ENCODE measurements at regions not wholly inside any gene's neighbourhood (a gene's known extent, or its start where the extent isn't known, plus 50 kb on each side); places are given as distances from the start of the nearest gene placed in this dataset.

GRCh38 chr17:68185820-68186219 is 62.0 kb upstream of the AMZ2 start:
- DNase-seq: no peak

- no peak for DNase-seq
Observed at GRCh38 chr17:68190495-68190894, 57.3 kb upstream of the AMZ2 start.

- no peak for DNase-seq
Observed at GRCh38 chr17:68195667-68196393, 52.0 kb upstream of the AMZ2 start.

DNA sequence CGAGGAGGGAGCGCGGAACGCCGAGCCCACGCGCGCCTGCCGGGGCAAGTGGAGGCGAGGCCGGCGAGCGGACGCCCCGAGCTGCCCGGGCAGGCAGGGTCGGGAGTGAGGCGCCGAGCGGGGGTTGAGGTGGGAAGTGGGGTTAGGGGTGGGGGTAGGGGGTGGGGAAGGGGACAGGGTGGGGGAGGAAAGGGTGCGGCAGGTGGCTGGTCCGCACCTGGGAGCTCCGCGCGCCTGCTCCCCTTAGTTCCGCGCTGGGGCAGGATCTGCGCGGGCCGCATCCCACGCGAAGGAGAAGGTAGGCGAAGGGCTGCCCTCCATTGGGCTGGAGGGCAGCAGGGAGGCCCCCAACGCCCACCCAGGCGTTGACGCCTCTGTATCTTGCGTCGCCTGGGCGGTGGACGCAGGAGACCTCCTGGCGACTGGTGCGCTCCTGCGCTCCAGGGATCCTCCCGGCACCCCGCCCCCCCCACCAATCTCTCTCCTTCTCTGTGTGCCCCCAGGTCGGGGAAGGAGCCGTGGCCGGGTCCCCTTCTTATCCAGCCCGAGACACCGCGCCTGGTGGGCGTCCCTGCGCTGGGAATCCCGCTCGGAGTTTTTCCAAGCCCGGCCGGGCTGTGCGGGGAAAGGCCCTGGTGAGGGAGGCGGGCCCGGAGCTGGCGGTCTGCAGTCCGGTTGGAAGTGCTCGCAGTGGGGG is 51.3 kb upstream of the AMZ2 start:
- DNase-seq: no peak

DNA sequence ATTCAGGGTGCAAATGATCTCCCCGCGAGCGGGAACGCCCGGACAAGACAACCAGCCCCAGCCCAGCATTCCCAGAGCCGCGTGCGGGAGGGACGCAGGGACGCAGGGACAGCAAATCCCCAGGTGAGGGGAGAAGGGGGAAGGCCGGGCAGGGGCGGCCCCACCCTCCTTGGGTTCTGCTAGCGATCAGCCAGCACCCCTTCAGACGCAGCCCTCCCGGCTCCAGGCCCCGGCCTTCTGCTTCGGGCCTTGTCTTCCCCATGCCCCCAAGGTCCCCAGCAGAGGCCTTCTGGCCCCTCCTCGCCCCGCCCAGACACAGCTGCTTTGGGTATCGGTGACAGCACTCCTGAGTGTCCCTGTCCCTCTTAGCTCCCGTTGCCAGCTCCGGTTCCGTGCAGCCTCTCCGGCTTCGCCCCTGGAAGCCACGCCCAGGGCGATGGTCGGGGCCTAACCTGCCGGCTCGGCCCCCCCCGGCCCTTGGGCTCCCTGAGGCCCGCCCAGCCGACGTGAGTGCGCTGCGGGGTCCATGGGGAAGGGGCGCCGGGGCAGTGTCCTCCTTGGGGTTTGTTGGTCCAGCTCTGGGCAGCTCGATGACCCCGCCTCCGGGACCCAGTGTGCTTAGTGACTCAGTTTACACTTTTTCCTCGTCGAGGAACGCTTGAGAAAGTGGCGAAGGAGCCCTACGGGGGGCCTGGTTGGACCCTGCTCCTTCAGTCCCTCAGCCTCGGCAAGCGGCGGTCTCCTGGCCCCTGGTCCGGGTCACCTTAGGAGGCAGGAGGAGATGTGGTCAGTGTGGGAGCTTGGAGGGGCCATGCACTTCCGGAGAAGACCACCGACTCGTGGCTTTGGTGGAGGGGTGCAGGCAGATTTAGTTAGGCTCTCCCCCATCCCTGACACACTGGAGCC is 50.5 kb upstream of the AMZ2 start:
- DNase-seq: no peak

- DNase-seq: no peak
Observed at GRCh38 chr17:68197997-68198930, 49.6 kb upstream of the AMZ2 start.
